Kidney epithelial cell (primary cell): ENCODE measurements at regions not wholly inside any gene's neighbourhood (a gene's known extent, or its start where the extent isn't known, plus 50 kb on each side); places are given as distances from the start of the nearest gene placed in this dataset.

Source experiments
- DNase-seq: peaks from one replicate; pipeline ENCODE4 v3.0.0-alpha.2; 2010; ENCODE audit warnings: low read depth
- H3K27me3 ChIP-seq: 2 replicates; pipeline ENCODE4 v1.6.0; 2011; ENCODE audit warnings: low read length; ENCODE audit not compliant: control insufficient read depth, insufficient read depth
- H3K36me3 ChIP-seq: 2 replicates; pipeline ENCODE4 v1.5.1; 2011; ENCODE audit warnings: low read length; ENCODE audit not compliant: control insufficient read depth, insufficient read depth
- H3K4me3 ChIP-seq: 2 replicates; pipeline ENCODE4 v1.5.1; 2011; ENCODE audit warnings: low read depth, mild to moderate bottlenecking, control low read depth, low read length
- TF ChIP-seq, protein P1 (sequence below): IDR thresholded peaks from 2 replicates; pipeline ENCODE4 v1.5.1; 2011; ENCODE audit warnings: mild to moderate bottlenecking, moderate library complexity, low read length, control low read depth, inconsistent platforms; ENCODE audit not compliant: insufficient read depth, poor library complexity, severe bottlenecking

DNA sequence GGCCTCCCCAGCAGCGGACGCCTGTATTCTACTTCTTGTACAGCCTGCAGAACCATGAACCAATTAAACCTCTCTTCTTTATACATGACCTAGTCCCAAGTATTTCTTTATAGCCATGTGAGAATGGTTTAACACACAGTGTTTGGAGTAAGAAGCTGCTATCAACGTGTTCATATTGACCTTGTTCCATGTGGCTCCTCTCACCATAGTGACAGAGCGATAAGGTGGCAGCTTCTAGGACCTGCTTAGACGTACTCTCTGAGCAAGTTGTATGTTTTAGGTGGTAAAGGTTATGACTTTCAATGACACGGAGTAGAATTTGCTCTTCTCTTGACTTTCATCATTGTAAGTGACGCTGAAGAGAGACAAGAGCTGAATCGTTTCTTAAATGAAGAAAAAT, 157.7 kb upstream of the SLCO3A1 start:
- TF ChIP-seq, protein P1, sequence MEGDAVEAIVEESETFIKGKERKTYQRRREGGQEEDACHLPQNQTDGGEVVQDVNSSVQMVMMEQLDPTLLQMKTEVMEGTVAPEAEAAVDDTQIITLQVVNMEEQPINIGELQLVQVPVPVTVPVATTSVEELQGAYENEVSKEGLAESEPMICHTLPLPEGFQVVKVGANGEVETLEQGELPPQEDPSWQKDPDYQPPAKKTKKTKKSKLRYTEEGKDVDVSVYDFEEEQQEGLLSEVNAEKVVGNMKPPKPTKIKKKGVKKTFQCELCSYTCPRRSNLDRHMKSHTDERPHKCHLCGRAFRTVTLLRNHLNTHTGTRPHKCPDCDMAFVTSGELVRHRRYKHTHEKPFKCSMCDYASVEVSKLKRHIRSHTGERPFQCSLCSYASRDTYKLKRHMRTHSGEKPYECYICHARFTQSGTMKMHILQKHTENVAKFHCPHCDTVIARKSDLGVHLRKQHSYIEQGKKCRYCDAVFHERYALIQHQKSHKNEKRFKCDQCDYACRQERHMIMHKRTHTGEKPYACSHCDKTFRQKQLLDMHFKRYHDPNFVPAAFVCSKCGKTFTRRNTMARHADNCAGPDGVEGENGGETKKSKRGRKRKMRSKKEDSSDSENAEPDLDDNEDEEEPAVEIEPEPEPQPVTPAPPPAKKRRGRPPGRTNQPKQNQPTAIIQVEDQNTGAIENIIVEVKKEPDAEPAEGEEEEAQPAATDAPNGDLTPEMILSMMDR = no peak
- H3K36me3 ChIP-seq = no peaks in the 10 kb centered on the region
- DNase-seq = no peak
- H3K4me3 ChIP-seq = no peak overlapping the region
- no peaks in the 10 kb centered on the region for H3K27me3 ChIP-seq

DNA sequence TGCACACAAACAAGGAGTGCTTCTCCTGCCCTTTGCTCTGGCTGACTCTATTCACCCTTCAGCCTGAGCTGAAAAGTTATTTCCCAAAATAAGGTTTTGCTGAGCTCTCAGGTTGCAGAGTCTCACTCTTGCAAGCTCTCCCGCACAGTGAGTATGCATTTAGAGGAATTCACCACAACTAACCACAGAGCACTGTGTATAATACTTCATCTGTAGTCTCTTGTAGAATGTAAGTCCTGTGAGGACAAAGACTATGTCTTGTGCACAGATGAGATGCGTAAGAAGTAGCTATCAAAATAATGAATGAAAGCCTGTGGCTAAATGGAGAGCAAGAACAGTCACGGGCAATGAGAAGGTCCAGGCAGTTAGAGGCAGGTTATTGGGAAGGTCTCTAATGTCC, 156.5 kb upstream of the SLCO3A1 start:
- TF ChIP-seq, protein P1 = no peak
- Histone ChIP-seq H3K4me3 (no peak overlapping the region), H3K36me3 (no peaks in the 10 kb centered on the region), H3K27me3 (no peaks in the 10 kb centered on the region)
- no peak for DNase-seq

DNA sequence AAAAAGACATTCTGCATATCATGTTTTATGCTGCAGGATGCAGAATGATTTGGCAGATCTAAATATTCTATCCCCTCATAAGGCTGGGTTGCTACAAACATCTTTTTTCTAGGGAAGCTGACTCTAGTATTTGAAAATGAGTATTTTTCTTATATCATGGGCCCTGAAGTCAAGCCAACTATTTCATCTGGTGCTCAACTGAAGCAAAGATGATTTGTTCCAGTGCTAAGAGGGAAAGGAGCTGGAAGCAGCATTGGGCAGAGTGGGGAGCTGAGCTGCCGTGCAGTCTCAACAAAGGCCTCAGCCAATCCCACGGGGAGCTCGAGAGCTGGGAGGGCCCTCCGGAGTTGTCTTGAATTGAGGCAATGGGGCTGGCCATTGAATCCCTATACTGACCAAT, 155.3 kb upstream of the SLCO3A1 start:
- no peak for DNase-seq
- no peak overlapping the region for H3K4me3 ChIP-seq
- TF ChIP-seq, protein P1 = no peak
- no peaks in the 10 kb centered on the region for H3K36me3 ChIP-seq
- no peaks in the 10 kb centered on the region for H3K27me3 ChIP-seq

DNA sequence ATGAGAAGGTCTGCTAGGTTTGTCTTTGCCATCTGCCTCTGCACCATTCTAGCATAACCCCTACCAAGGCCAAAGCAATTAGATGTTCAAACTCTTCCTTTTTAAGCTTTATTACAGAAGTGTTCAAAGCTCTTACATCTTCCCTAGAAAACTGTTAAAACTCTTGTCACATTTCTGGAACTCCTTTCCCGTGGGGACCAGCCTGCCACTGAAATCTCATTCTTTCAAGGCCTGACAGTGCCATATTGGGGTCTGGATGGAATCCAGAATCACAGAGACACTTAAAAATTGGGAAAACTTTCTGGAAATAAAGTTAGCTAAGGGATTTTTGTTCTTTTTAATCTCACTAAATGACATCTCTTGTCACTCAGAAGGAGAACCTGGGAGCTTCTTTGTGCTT, 153.8 kb upstream of the SLCO3A1 start:
- TF ChIP-seq, protein P1 = no peak
- no peak for DNase-seq
- Histone ChIP-seq H3K4me3 (no peak overlapping the region), H3K36me3 (no peaks in the 10 kb centered on the region), H3K27me3 (no peaks in the 10 kb centered on the region)

DNA sequence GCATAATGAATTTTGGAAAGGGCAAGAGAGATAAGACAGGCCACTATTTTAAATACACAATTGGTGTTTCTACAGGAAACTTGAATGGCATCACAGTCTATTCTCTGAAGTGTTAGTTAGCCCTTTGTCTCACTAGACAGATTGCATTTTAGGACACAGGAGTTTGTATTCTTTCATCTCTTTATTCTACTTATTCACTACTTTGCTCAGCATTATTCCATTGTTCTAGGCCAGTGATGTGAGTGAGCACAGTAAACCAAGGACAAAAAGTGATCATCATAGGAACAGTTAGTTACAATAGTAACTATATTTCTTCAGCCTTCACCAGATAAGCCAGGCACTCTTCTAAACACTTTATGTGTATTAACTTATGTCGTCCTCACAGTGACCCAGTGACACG, 150.2 kb upstream of the SLCO3A1 start:
- TF ChIP-seq, protein P1 = no peak
- no peak for DNase-seq
- H3K27me3 ChIP-seq = no peaks in the 10 kb centered on the region
- no peak overlapping the region for H3K4me3 ChIP-seq
- no peaks in the 10 kb centered on the region for H3K36me3 ChIP-seq

DNA sequence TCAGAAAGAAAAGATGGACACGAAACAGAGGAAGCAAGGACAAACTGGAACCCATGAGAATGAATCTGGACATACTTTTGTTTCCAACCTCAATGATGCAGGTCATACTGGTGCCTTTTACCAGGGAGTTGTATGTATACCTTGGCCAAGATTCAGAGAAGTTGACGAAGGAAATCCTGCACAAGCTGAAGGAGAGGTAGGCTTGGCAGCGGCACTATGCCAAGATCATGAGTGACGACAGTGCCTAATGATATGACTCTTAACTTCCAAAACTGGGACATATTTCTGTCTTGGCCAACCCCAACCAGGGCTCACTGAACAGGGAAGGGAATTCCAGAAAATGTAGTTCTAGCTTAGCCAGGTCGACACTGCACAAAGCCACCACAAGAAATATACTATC, 149.2 kb upstream of the SLCO3A1 start:
- Histone ChIP-seq H3K36me3 (no peaks in the 10 kb centered on the region), H3K27me3 (peaks cover 1% of the 10 kb centered on the region), H3K4me3 (no peak overlapping the region)
- no peak for DNase-seq
- TF ChIP-seq, protein P1 = no peak
